ENCODE measurements at regions not wholly inside any gene's neighbourhood (a gene's known extent, or its start where the extent isn't known, plus 50 kb on each side); places are given as distances from the start of the nearest gene placed in this dataset.

DNA sequence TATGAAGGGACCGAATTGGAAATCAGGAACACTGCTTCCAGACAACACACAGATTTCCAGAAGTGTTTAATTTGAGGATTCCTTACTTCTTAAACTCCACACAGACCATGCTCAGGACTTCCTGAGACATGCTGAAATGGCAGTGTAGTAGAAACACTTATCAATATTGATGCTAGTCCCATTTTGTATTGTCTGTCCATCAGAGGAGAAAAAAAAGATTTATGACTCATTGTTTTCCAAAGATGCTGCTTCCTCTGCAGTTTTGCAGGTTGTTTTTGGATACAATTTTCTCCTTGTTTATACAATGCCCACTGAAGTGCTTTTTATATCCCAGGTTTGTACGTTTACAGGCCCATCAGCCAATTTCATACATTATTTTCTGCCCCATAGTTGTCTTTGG, 68.3 kb upstream of the TANC2 start:
- no peak overlapping the region for H3K27ac Mint-ChIP-seq
- no peaks in the 10 kb centered on the region for H3F3A ChIP-seq (ENCODE audit: low read depth)
- TF ChIP-seq CTCF (IDR thresholded peaks at IDR 0.05) (no peak), EZH2 (IDR thresholded peaks at IDR 0.05) (no peak), EZH2phosphoT487 (IDR thresholded peaks at IDR 0.05) (no peak)
- no peaks in the 10 kb centered on the region for H3K9me3 ChIP-seq (ENCODE audit: low read depth)
- peaks cover 5% of the 10 kb centered on the region for H3K4me1 Mint-ChIP-seq
- H3K4me2 ChIP-seq, result no peak overlapping the region
- H4K20me1 ChIP-seq (ENCODE audit: low read depth), result no peaks in the 10 kb centered on the region
- no peak overlapping the region for H2AFZ ChIP-seq (replicated peaks)
- no peak for DNase-seq (ENCODE audit: low spot score)
- H3K9ac ChIP-seq, result no peak overlapping the region
- no peak overlapping the region for H3K27ac ChIP-seq
- no peak overlapping the region for H3K4me3 Mint-ChIP-seq
- no peaks in the 10 kb centered on the region for H3K36me3 ChIP-seq
- H3K79me2 ChIP-seq (ENCODE audit: low read depth), result no peaks in the 10 kb centered on the region
- no peaks in the 10 kb centered on the region for H3K4me1 ChIP-seq
- no peaks in the 10 kb centered on the region for H3K27me3 ChIP-seq
- H3K36me3 Mint-ChIP-seq, result no peaks in the 10 kb centered on the region
- no peaks in the 10 kb centered on the region for H3K9me3 Mint-ChIP-seq
- no peak overlapping the region for H3K4me3 ChIP-seq
- H3K27me3 Mint-ChIP-seq (ENCODE audit: insufficient read depth, low read depth), result no peaks in the 10 kb centered on the region

GRCh38 chr17:62895320-62896301, 70.4 kb upstream of the TANC2 start:
- Histone ChIP-seq H3K4me3 (no peak overlapping the region), H4K20me1 (ENCODE audit: low read depth) (no peaks in the 10 kb centered on the region), H3K9me3 (ENCODE audit: low read depth) (no peaks in the 10 kb centered on the region), H3K79me2 (ENCODE audit: low read depth) (no peaks in the 10 kb centered on the region), H3K9ac (no peak overlapping the region), H3F3A (ENCODE audit: low read depth) (no peaks in the 10 kb centered on the region), H3K4me2 (no peak overlapping the region), H3K27ac (no peak overlapping the region), H3K4me1 (peaks cover 7% of the 10 kb centered on the region), H3K27me3 (no peaks in the 10 kb centered on the region), H2AFZ (replicated peaks) (no peak overlapping the region), H3K36me3 (no peaks in the 10 kb centered on the region)
- Mint-ChIP-seq H3K4me1 (peaks cover 24% of the 10 kb centered on the region), H3K27ac (no peak overlapping the region), H3K9me3 (no peaks in the 10 kb centered on the region), H3K36me3 (no peaks in the 10 kb centered on the region), H3K27me3 (ENCODE audit: insufficient read depth, low read depth) (no peaks in the 10 kb centered on the region), H3K4me3 (no peak overlapping the region)
- DNase-seq (ENCODE audit: low spot score), result no peak
- no peak for TF ChIP-seq EZH2phosphoT487 (IDR thresholded peaks at IDR 0.05)
- no peak for TF ChIP-seq CTCF (IDR thresholded peaks at IDR 0.05)
- TF ChIP-seq EZH2 (IDR thresholded peaks at IDR 0.05), result no peak

- no peaks in the 10 kb centered on the region for H3K36me3 Mint-ChIP-seq
- Histone ChIP-seq H3K9ac (no peak overlapping the region), H3K27me3 (no peaks in the 10 kb centered on the region), H3K27ac (no peak overlapping the region), H2AFZ (replicated peaks) (no peak overlapping the region), H3F3A (ENCODE audit: low read depth) (no peaks in the 10 kb centered on the region), H4K20me1 (ENCODE audit: low read depth) (no peaks in the 10 kb centered on the region), H3K4me3 (no peak overlapping the region), H3K9me3 (ENCODE audit: low read depth) (no peaks in the 10 kb centered on the region), H3K4me2 (no peak overlapping the region), H3K4me1 (peaks cover 7% of the 10 kb centered on the region), H3K79me2 (ENCODE audit: low read depth) (no peaks in the 10 kb centered on the region), H3K36me3 (no peaks in the 10 kb centered on the region)
- no peak for DNase-seq (ENCODE audit: low spot score)
- peaks cover 24% of the 10 kb centered on the region for H3K4me1 Mint-ChIP-seq
- TF ChIP-seq CTCF (IDR thresholded peaks at IDR 0.05) (no peak), EZH2phosphoT487 (IDR thresholded peaks at IDR 0.05) (no peak), EZH2 (IDR thresholded peaks at IDR 0.05) (no peak)
- H3K27me3 Mint-ChIP-seq (ENCODE audit: insufficient read depth, low read depth), result no peaks in the 10 kb centered on the region
- peak overlapping the region; percentile 95 for H3K27ac Mint-ChIP-seq
- peak overlapping the region; percentile 36 for H3K4me3 Mint-ChIP-seq
- H3K9me3 Mint-ChIP-seq, result peaks cover 2% of the 10 kb centered on the region
Measured at GRCh38 chr17:62892870-62893338, 73.1 kb upstream of the TANC2 start.

All from neural progenitor cell (in vitro differentiated cells).